ENCODE measurements at regions not wholly inside any gene's neighbourhood (a gene's known extent, or its start where the extent isn't known, plus 50 kb on each side); places are given as distances from the start of the nearest gene placed in this dataset.

GRCh38 chr14:101357038-101357437 is 204.3 kb upstream of the DIO3 start:
- Histone ChIP-seq H3K27ac (no peak overlapping the region), H3K36me3 (no peaks in the 10 kb centered on the region), H3K4me3 (no peak overlapping the region), H3K9me3 (no peaks in the 10 kb centered on the region), H3K4me1 (peaks cover 30% of the 10 kb centered on the region), H3K27me3 (no peaks in the 10 kb centered on the region)
- intact Hi-C loops (cut with DNase I): no loop called here
- no peak for DNase-seq (ENCODE audit: extremely low spot score in 2 of 2)
- TF ChIP-seq CTCF (IDR thresholded peaks at IDR 0.05): no peak
- no peak for TF ChIP-seq POLR2AphosphoS5 (IDR thresholded peaks at IDR 0.05; ENCODE audit: insufficient read depth in 1 of 2, low read depth in 1 of 2)
- TF ChIP-seq POLR2A (IDR thresholded peaks at IDR 0.05): no peak

GRCh38 chr14:101357559-101358319 is 203.6 kb upstream of the DIO3 start:
- H3K4me1 ChIP-seq: peaks cover 37% of the 10 kb centered on the region
- intact Hi-C loops (cut with DNase I): no loop called here
- peak; percentile 52 to 70 for DNase-seq (ENCODE audit: extremely low spot score in 2 of 2)
- peak overlapping the region; percentile 39 for H3K27ac ChIP-seq
- H3K4me3 ChIP-seq: no peak overlapping the region
- TF ChIP-seq POLR2AphosphoS5 (IDR thresholded peaks at IDR 0.05; ENCODE audit: insufficient read depth in 1 of 2, low read depth in 1 of 2): no peak
- TF ChIP-seq POLR2A (IDR thresholded peaks at IDR 0.05): no peak
- no peak for TF ChIP-seq CTCF (IDR thresholded peaks at IDR 0.05)
- H3K27me3 ChIP-seq: no peaks in the 10 kb centered on the region
- H3K36me3 ChIP-seq: no peaks in the 10 kb centered on the region
- H3K9me3 ChIP-seq: no peaks in the 10 kb centered on the region

- H3K27me3 ChIP-seq: no peaks in the 10 kb centered on the region
- no peak overlapping the region for H3K4me3 ChIP-seq
- peaks cover 44% of the 10 kb centered on the region for H3K4me1 ChIP-seq
- intact Hi-C loops (cut with DNase I): no loop called here
- no peaks in the 10 kb centered on the region for H3K9me3 ChIP-seq
- H3K27ac ChIP-seq: peak overlapping the region; percentile 39
- TF ChIP-seq CTCF (IDR thresholded peaks at IDR 0.05) (no peak), POLR2A (IDR thresholded peaks at IDR 0.05) (no peak), POLR2AphosphoS5 (IDR thresholded peaks at IDR 0.05; ENCODE audit: insufficient read depth in 1 of 2, low read depth in 1 of 2) (no peak)
- no peaks in the 10 kb centered on the region for H3K36me3 ChIP-seq
- peak; percentile 85 to 88 for DNase-seq (ENCODE audit: extremely low spot score in 2 of 2)
Observed at GRCh38 chr14:101358320-101359125, 202.8 kb upstream of the DIO3 start.

- DNase-seq (ENCODE audit: extremely low spot score in 2 of 2): peak; percentile 89 to 94
- Histone ChIP-seq H3K27ac (peak overlapping the region; percentile 50), H3K4me3 (no peak overlapping the region), H3K36me3 (no peaks in the 10 kb centered on the region), H3K4me1 (peaks cover 54% of the 10 kb centered on the region), H3K9me3 (no peaks in the 10 kb centered on the region), H3K27me3 (no peaks in the 10 kb centered on the region)
- intact Hi-C loops (cut with DNase I): no loop called here
- TF ChIP-seq CTCF (IDR thresholded peaks at IDR 0.05) (no peak), POLR2AphosphoS5 (IDR thresholded peaks at IDR 0.05; ENCODE audit: insufficient read depth in 1 of 2, low read depth in 1 of 2) (peak; percentile 23 to 82), POLR2A (IDR thresholded peaks at IDR 0.05) (no peak)
Observed at GRCh38 chr14:101359221-101360053, 201.9 kb upstream of the DIO3 start.

Data from vagina (tissue), 2 donors.